PC-9 (cell line): ENCODE measurements at regions not wholly inside any gene's neighbourhood (a gene's known extent, or its start where the extent isn't known, plus 50 kb on each side); places are given as distances from the start of the nearest gene placed in this dataset.

Experiments used
- BruUV-seq: library from RNA; stranded (reverse); fragments of 400-500 nt; replicated peaks from 2 replicates; lab custom pipeline; 2021; lab: Mats Ljungman, UMichigan
- CTCF ChIA-PET: fragments of 300-600 bp; sonication (Branson Sonifier 250); formaldehyde crosslinking; loops from one replicate; lab custom pipeline; 2022; ENCODE audit warnings: antibody characterized with exemption; lab: Charles Lee
- POLR2A ChIA-PET: fragments of 300-600 bp; sonication (Branson Sonifier 250); formaldehyde crosslinking; loops from one replicate; lab custom pipeline; 2022; ENCODE audit warnings: antibody characterized with exemption; ENCODE audit not compliant: unreplicated experiment; lab: Charles Lee
- DNase-seq, 2 experiments: peaks; one replicate each; pipeline versions ENCODE4 v3.0.0 to v3.0.0-alpha.2; 2015 to 2022; ENCODE audit warnings: mixed read lengths in 1 of 2
- H2AFZ ChIP-seq: fragments of 200-600 bp; sonication (generic); 2 replicates; pipeline ENCODE4 v1.8.1; 2017; ENCODE audit warnings: antibody characterized with exemption
- H3F3A ChIP-seq: fragments of 200-600 bp; sonication (generic); 2 replicates; pipeline ENCODE4 v1.8.1; 2017; ENCODE audit warnings: antibody characterized with exemption, mild to moderate bottlenecking, low read depth; ENCODE audit not compliant: insufficient read depth
- H3K27ac ChIP-seq: fragments of 200-600 bp; sonication (generic); 2 replicates; pipeline ENCODE4 v1.6.1; 2016; ENCODE audit warnings: mixed run types
- H3K27me3 ChIP-seq: fragments of 200-600 bp; sonication (generic); 2 replicates; pipeline ENCODE4 v1.6.1; 2016; ENCODE audit warnings: low read depth, mixed run types; ENCODE audit not compliant: insufficient read depth
- H3K36me3 ChIP-seq: fragments of 200-600 bp; sonication (generic); 2 replicates; pipeline ENCODE4 v1.6.1; 2016; ENCODE audit warnings: low read depth, mixed run types
- H3K4me1 ChIP-seq: fragments of 200-600 bp; sonication (generic); replicated peaks from 2 replicates; pipeline ENCODE4 v1.6.1; 2016; ENCODE audit warnings: mixed run types; ENCODE audit not compliant: insufficient read depth
- H3K4me2 ChIP-seq: fragments of 200-600 bp; sonication (generic); 2 replicates; pipeline ENCODE4 v1.6.1; 2017; ENCODE audit warnings: mixed run types
- H3K4me3 ChIP-seq: fragments of 200-600 bp; sonication (generic); 2 replicates; pipeline ENCODE4 v1.6.1; 2016; ENCODE audit warnings: mixed run types
- H3K79me2 ChIP-seq: fragments of 200-600 bp; sonication (generic); 2 replicates; pipeline ENCODE4 v1.6.1; 2017; ENCODE audit warnings: low read depth, mixed run types
- H3K9me2 ChIP-seq: fragments of 200-600 bp; sonication (generic); 2 replicates; pipeline ENCODE4 v1.8.1; 2017; ENCODE audit warnings: mild to moderate bottlenecking; ENCODE audit not compliant: insufficient read depth
- H3K9me3 ChIP-seq: fragments of 200-600 bp; sonication (generic); 2 replicates; pipeline ENCODE4 v1.8.1; 2016; ENCODE audit warnings: low read depth; ENCODE audit not compliant: insufficient read depth
- H4K20me1 ChIP-seq: fragments of 200-600 bp; sonication (generic); 2 replicates; pipeline ENCODE4 v1.8.1; 2017; ENCODE audit not compliant: insufficient read depth
- CTCF ChIP-seq: fragments of 200-600 bp; sonication (generic); conservative IDR thresholded peaks from 2 replicates; pipeline ENCODE4 v1.6.1; 2017; ENCODE audit warnings: mixed run types, antibody characterized with exemption, mild to moderate bottlenecking, moderate library complexity
- EZH2 ChIP-seq: fragments of 200-600 bp; sonication (generic); IDR thresholded peaks from 2 replicates; pipeline ENCODE4 v1.8.0; 2017; ENCODE audit warnings: antibody characterized with exemption, low read depth
- intact Hi-C: fragments of 100-400 bp; cut with micrococcal nuclease; formaldehyde crosslinking; loops from one replicate; pipeline ENCODE4 v1.10.0; 2022; ENCODE audit not compliant: unreplicated experiment

GRCh38 chr2:63784461-63784860 is 57.2 kb upstream of the UGP2 start:
- no peak for TF ChIP-seq EZH2
- TF ChIP-seq CTCF: no peak
- no peaks in the 10 kb centered on the region for H3K36me3 ChIP-seq
- H3K4me2 ChIP-seq: no peak overlapping the region
- H3K79me2 ChIP-seq: no peaks in the 10 kb centered on the region
- no TSS peak for BruUV-seq
- ChIA-PET CTCF (no interaction called here), POLR2A (no interaction called here)
- H3K9me2 ChIP-seq: no peaks in the 10 kb centered on the region; the same call in 1 of the 2 replicates
- H3K9me3 ChIP-seq: no peaks in the 10 kb centered on the region
- DNase-seq: no peak
- H3K4me3 ChIP-seq: no peak overlapping the region
- intact Hi-C loops: no loop called here
- no peaks in the 10 kb centered on the region for H3K4me1 ChIP-seq
- H3K27me3 ChIP-seq: no peaks in the 10 kb centered on the region
- no peaks in the 10 kb centered on the region for H3F3A ChIP-seq
- no peak overlapping the region for H2AFZ ChIP-seq
- no peak overlapping the region for H3K27ac ChIP-seq
- no peaks in the 10 kb centered on the region for H4K20me1 ChIP-seq

GRCh38 chr2:63785096-63785495 is 56.6 kb upstream of the UGP2 start:
- CTCF ChIA-PET: no interaction called here
- Histone ChIP-seq H3K4me3 (no peak overlapping the region), H3K27me3 (no peaks in the 10 kb centered on the region), H4K20me1 (no peaks in the 10 kb centered on the region), H3K79me2 (no peaks in the 10 kb centered on the region), H3K27ac (no peak overlapping the region), H3K4me1 (no peaks in the 10 kb centered on the region), H2AFZ (no peak overlapping the region), H3K9me2 (no peaks in the 10 kb centered on the region; the same call in 1 of the 2 replicates), H3F3A (no peaks in the 10 kb centered on the region), H3K9me3 (no peaks in the 10 kb centered on the region), H3K36me3 (no peaks in the 10 kb centered on the region), H3K4me2 (no peak overlapping the region)
- no TSS peak for BruUV-seq
- POLR2A ChIA-PET: no interaction called here
- no peak for DNase-seq
- TF ChIP-seq EZH2: no peak
- no peak for TF ChIP-seq CTCF
- intact Hi-C loops: no loop called here

- H3K4me1 ChIP-seq: no peaks in the 10 kb centered on the region
- BruUV-seq: no TSS peak
- H4K20me1 ChIP-seq: no peaks in the 10 kb centered on the region
- no peak for DNase-seq
- H3K4me3 ChIP-seq: no peak overlapping the region
- H2AFZ ChIP-seq: no peak overlapping the region
- no peaks in the 10 kb centered on the region for H3F3A ChIP-seq
- no peaks in the 10 kb centered on the region; the same call in 1 of the 2 replicates for H3K9me2 ChIP-seq
- no peaks in the 10 kb centered on the region for H3K36me3 ChIP-seq
- intact Hi-C loops: no loop called here
- ChIA-PET CTCF (no interaction called here), POLR2A (no interaction called here)
- no peaks in the 10 kb centered on the region for H3K79me2 ChIP-seq
- H3K9me3 ChIP-seq: no peaks in the 10 kb centered on the region
- H3K27ac ChIP-seq: no peak overlapping the region
- H3K27me3 ChIP-seq: no peaks in the 10 kb centered on the region
- no peak overlapping the region for H3K4me2 ChIP-seq
- TF ChIP-seq EZH2 (no peak), CTCF (no peak)
Measured at GRCh38 chr2:63786471-63786870, 55.2 kb upstream of the UGP2 start.
